OCI-LY7 (cell line): ENCODE measurements at regions not wholly inside any gene's neighbourhood (a gene's known extent, or its start where the extent isn't known, plus 50 kb on each side); places are given as distances from the start of the nearest gene placed in this dataset.

Experiments used
- BruUV-seq: library from RNA; stranded (reverse); fragments of 400-500 nt; replicated peaks from 2 replicates; lab custom pipeline; 2021; lab: Mats Ljungman, UMichigan
- CTCF ChIA-PET: fragments of 300-600 bp; sonication (Branson Sonifier 250); formaldehyde crosslinking; loops from one replicate; lab custom pipeline; 2022; ENCODE audit warnings: antibody characterized with exemption; ENCODE audit not compliant: unreplicated experiment; lab: Charles Lee
- POLR2A ChIA-PET: fragments of 300-600 bp; sonication (Branson Sonifier 250); formaldehyde crosslinking; loops from one replicate; lab custom pipeline; 2022; ENCODE audit warnings: antibody characterized with exemption; lab: Charles Lee
- DNase-seq: peaks from one replicate; pipeline ENCODE4 v3.0.0-alpha.2; 2015; ENCODE audit warnings: low spot score
- H2AFZ ChIP-seq: fragments of 200-600 bp; sonication (generic), shearing (Covaris generic); 2 replicates; pipeline ENCODE4 v1.6.1; 2014; ENCODE audit warnings: mild to moderate bottlenecking, antibody characterized with exemption, low read length, moderate library complexity
- H3K27ac ChIP-seq: fragments of 200-600 bp; sonication (generic); 2 replicates; pipeline ENCODE4 v1.5.1; 2014; ENCODE audit warnings: mixed run types, low read depth, mild to moderate bottlenecking, moderate library complexity, low read length, inconsistent platforms; ENCODE audit not compliant: poor library complexity, severe bottlenecking
- H3K36me3 ChIP-seq: fragments of 200-600 bp; sonication (generic); 2 replicates; pipeline ENCODE4 v1.6.1; 2014; ENCODE audit warnings: mild to moderate bottlenecking, antibody characterized with exemption, low read length, moderate library complexity, mixed read lengths; ENCODE audit not compliant: insufficient read depth
- H3K4me1 ChIP-seq: fragments of 200-600 bp; sonication (generic); 2 replicates; pipeline ENCODE4 v1.5.1; 2014; ENCODE audit warnings: mild to moderate bottlenecking, low read length; ENCODE audit not compliant: insufficient read depth, poor library complexity, severe bottlenecking
- H3K4me2 ChIP-seq: fragments of 200-600 bp; sonication (generic); 2 replicates; pipeline ENCODE4 v1.6.1; 2014; ENCODE audit warnings: mild to moderate bottlenecking, low read length
- H3K4me3 ChIP-seq: fragments of 200-600 bp; sonication (generic); 2 replicates; pipeline ENCODE4 v1.5.1; 2014; ENCODE audit warnings: mild to moderate bottlenecking, low read depth, low read length; ENCODE audit not compliant: poor library complexity, severe bottlenecking
- H3K79me2 ChIP-seq: fragments of 200-600 bp; sonication (generic); 2 replicates; pipeline ENCODE4 v1.6.1; 2016; ENCODE audit warnings: low read depth, mild to moderate bottlenecking, low read length, moderate library complexity, mixed read lengths; ENCODE audit not compliant: insufficient read depth
- H3K9me2 ChIP-seq: fragments of 200-600 bp; sonication (generic); 2 replicates; pipeline ENCODE4 v1.6.1; 2016; ENCODE audit warnings: mild to moderate bottlenecking, low read length, mixed read lengths; ENCODE audit not compliant: insufficient read depth
- H3K9me3 ChIP-seq: fragments of 200-600 bp; sonication (generic); 2 replicates; pipeline ENCODE4 v1.6.1; 2014; ENCODE audit warnings: mild to moderate bottlenecking, mixed run types, low read length, mixed read lengths
- H4K20me1 ChIP-seq: fragments of 200-600 bp; sonication (generic); 2 replicates; pipeline ENCODE4 v1.6.1; 2014; ENCODE audit warnings: mild to moderate bottlenecking, antibody characterized with exemption, low read length, moderate library complexity, mixed read lengths; ENCODE audit not compliant: insufficient read depth
- EZH2phosphoT487 ChIP-seq: fragments of 200-600 bp; sonication (generic); IDR thresholded peaks from 2 replicates; pipeline ENCODE4 v1.6.1; 2018; ENCODE audit warnings: low read depth, borderline replicate concordance, mild to moderate bottlenecking, mixed run types, antibody characterized with exemption, low read length, moderate library complexity, mixed read lengths
- intact Hi-C: fragments of 100-400 bp; cut with micrococcal nuclease; formaldehyde crosslinking; loops from one replicate; pipeline ENCODE4 v1.10.0; 2022; ENCODE audit not compliant: unreplicated experiment
- TF ChIP-seq, protein P1 (sequence below): fragments of 200-600 bp; sonication (generic); conservative IDR thresholded peaks from 2 replicates; pipeline ENCODE4 v1.5.1; 2014; ENCODE audit warnings: mild to moderate bottlenecking, antibody characterized with exemption, low read length, moderate library complexity, mixed read lengths

DNA sequence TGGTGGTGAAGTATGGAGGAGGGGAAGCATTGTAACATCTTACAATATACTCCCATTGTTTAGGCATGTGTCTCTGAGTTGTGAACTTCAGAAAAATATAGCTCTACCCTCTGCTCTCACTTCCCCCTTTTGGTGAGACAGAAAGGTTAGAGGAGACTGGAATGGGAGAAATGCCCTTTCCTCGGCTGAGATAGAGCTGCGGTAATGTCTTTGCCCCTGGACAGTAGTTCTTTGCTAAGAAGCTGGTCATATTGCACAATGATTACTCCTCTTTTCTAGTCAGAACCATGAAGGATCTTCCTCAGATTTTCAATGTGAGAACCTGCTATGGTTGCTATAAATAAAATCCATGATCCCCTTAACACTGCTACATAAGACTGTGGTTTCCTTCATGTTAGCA, 171.0 kb downstream of the SEM1 start:
- CTCF ChIA-PET = no interaction called here
- H3K27ac ChIP-seq = no peak overlapping the region
- H3K9me2 ChIP-seq = no peaks in the 10 kb centered on the region
- H2AFZ ChIP-seq = no peak overlapping the region
- H3K4me3 ChIP-seq = no peak overlapping the region
- POLR2A ChIA-PET = no interaction called here
- no peak overlapping the region for H3K4me2 ChIP-seq
- no peaks in the 10 kb centered on the region for H4K20me1 ChIP-seq
- no peak for DNase-seq
- no TSS peak for BruUV-seq
- intact Hi-C loops = no loop called here
- H3K9me3 ChIP-seq = no peaks in the 10 kb centered on the region
- H3K79me2 ChIP-seq = no peaks in the 10 kb centered on the region
- TF ChIP-seq, protein P1, sequence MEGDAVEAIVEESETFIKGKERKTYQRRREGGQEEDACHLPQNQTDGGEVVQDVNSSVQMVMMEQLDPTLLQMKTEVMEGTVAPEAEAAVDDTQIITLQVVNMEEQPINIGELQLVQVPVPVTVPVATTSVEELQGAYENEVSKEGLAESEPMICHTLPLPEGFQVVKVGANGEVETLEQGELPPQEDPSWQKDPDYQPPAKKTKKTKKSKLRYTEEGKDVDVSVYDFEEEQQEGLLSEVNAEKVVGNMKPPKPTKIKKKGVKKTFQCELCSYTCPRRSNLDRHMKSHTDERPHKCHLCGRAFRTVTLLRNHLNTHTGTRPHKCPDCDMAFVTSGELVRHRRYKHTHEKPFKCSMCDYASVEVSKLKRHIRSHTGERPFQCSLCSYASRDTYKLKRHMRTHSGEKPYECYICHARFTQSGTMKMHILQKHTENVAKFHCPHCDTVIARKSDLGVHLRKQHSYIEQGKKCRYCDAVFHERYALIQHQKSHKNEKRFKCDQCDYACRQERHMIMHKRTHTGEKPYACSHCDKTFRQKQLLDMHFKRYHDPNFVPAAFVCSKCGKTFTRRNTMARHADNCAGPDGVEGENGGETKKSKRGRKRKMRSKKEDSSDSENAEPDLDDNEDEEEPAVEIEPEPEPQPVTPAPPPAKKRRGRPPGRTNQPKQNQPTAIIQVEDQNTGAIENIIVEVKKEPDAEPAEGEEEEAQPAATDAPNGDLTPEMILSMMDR = no peak
- no peak for TF ChIP-seq EZH2phosphoT487
- H3K36me3 ChIP-seq = no peaks in the 10 kb centered on the region
- H3K4me1 ChIP-seq = no peaks in the 10 kb centered on the region

DNA sequence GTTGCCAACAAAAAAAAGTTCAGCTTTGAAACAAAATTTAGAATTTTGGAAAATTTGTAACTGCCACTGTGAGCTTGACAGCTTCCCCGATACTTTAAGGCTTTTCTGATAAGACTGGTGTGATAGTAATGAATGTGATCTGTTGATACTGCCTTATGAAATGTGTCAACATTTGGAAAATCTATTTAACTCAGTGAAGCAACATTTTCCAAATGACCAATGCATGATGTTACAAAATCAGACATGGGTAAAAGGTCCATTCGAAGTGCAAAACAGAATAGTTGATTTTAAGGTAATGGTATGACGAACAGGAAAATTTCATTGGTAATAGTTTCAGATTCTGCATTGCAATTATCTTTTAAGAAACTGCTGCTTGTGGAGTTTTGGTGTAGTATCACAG, 175.4 kb downstream of the SEM1 start:
- Histone ChIP-seq H3K27ac (no peak overlapping the region), H3K9me3 (no peaks in the 10 kb centered on the region), H3K4me1 (no peaks in the 10 kb centered on the region), H3K36me3 (no peaks in the 10 kb centered on the region), H3K9me2 (no peaks in the 10 kb centered on the region), H2AFZ (no peak overlapping the region), H3K4me2 (no peak overlapping the region), H3K79me2 (no peaks in the 10 kb centered on the region), H4K20me1 (no peaks in the 10 kb centered on the region), H3K4me3 (no peak overlapping the region)
- TF ChIP-seq, protein P1 = no peak
- TF ChIP-seq EZH2phosphoT487 = no peak
- CTCF ChIA-PET = no interaction called here
- BruUV-seq = no TSS peak
- intact Hi-C loops = no loop called here
- POLR2A ChIA-PET = no interaction called here
- DNase-seq = no peak

DNA sequence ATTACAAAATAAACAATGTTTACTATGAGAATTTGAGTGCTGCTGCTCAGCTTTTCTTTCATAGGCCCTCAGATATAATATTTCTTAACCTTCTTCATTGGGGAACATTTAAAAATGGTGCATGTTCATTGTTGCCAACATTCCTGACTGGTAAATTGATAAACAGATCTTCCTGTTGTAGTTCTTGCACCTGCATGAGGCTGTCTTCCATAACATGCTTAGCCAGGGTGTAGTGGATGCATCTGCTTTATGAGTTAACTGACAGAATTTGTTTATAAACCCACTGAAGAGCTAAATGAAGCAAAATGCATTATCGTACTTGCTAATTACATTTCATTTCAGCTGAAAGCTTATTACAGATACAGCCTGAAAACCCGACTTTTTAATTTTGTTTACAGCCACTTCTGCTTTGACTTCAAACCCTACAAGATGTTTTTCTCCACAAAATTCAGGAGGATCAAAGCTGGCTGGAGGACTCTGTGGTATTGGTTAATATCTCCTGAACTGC, 177.2 kb downstream of the SEM1 start:
- no peaks in the 10 kb centered on the region for H4K20me1 ChIP-seq
- no peak for DNase-seq
- no peak overlapping the region for H3K4me2 ChIP-seq
- no peaks in the 10 kb centered on the region for H3K4me1 ChIP-seq
- H3K36me3 ChIP-seq = no peaks in the 10 kb centered on the region
- ChIA-PET POLR2A (interaction anchor here (0.6 kb wide), 1 partner anchor 9 kb away, joined by 5 read pairs; no protein-coding TSS in a partner anchor), CTCF (no interaction called here)
- no peaks in the 10 kb centered on the region for H3K79me2 ChIP-seq
- no peaks in the 10 kb centered on the region for H3K9me2 ChIP-seq
- TF ChIP-seq EZH2phosphoT487 = no peak
- TF ChIP-seq, protein P1 = no peak
- no peak overlapping the region for H3K4me3 ChIP-seq
- no TSS peak for BruUV-seq
- H3K9me3 ChIP-seq = no peaks in the 10 kb centered on the region
- no peak overlapping the region for H3K27ac ChIP-seq
- intact Hi-C loops = no loop called here
- H2AFZ ChIP-seq = no peak overlapping the region
